ENCODE measurements at regions not wholly inside any gene's neighbourhood (a gene's known extent, or its start where the extent isn't known, plus 50 kb on each side); places are given as distances from the start of the nearest gene placed in this dataset.
"Not testable (repeated sequence)": the region's sequence is repeated elsewhere in the genome, so short reads cannot be mapped to it uniquely, and the experiment has no call there.

DNA sequence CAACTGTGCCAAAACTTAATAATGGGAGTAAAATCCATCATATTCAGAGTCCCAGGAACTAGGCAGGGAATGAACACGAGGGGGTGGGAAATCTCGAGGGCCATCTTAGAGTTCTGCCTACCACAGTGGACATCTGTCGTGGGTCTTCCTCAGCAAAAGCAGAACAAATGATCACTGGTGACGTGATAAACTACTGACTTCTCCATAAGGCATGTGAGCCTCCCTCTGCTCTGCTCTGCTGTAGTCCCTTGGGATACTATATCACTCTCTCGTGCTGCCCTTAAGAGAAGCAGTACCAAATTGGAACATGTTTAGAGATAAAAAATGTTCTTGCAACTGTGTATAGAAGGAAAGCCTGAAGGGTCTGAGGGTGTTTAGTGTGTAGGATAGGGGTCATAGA, 180.5 kb downstream of the SPDYE17 start:
- DNase-seq (ENCODE audit: low read depth): peak; percentile 17

GRCh38 chr7:76849887-76850563, 182.1 kb downstream of the SPDYE17 start:
- DNase-seq (ENCODE audit: low read depth): not testable (repeated sequence)

GRCh38 chr7:76839879-76840278, 192.3 kb downstream of the SPDYE17 start:
- not testable (repeated sequence) for DNase-seq (ENCODE audit: low read depth)

GRCh38 chr7:76839214-76839613, 192.9 kb downstream of the SPDYE17 start:
- not testable (repeated sequence) for DNase-seq (ENCODE audit: low read depth)

GRCh38 chr7:76838357-76838756, 193.8 kb downstream of the SPDYE17 start:
- not testable (repeated sequence) for DNase-seq (ENCODE audit: low read depth)

DNA sequence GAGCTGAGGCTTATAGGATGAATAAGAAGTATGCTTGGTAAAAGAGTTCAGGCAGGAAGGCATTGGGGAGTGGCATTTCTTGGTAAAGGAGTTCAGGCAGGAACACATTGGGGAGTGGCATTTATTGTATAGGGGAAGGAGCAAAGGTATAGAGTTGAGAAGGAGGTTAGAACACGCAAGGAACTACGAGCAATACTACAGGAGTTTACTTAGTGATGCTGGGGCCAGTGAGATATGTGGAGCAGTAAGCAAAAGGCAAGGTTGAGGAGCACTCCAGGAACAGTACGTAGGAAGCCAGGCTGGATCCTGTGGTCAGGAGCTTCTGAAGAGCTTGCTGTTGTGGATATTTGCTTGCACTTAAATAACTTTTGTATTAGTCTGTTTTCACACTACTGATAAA, 202.2 kb upstream of the POMZP3 start:
- DNase-seq (ENCODE audit: low read depth): not testable (repeated sequence)

DNA sequence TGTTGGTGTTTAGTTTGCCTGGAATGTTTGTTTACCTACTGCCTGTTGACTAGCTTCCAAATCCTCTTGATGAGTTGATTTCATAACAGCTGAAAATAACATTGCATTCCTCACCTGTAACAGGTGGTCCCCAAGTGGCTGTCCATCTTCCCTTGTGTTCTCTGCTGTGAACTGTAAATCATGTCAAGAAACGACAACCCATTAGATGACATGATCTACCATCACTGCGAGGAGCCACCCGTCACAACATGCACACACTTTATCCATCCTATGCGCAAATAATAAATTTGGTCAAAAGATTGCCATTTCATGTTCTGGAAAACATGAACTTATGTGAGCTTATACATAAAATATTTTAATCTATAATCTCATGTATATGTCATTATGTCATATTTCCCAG, 199.1 kb upstream of the POMZP3 start:
- not testable (repeated sequence) for DNase-seq (ENCODE audit: low read depth)

- not testable (repeated sequence) for DNase-seq (ENCODE audit: low read depth)
These were observed 182.8 kb upstream of the POMZP3 start for GRCh38 chr7:76809856-76810255.

- not testable (repeated sequence) for DNase-seq (ENCODE audit: low read depth)
These were observed 180.6 kb upstream of the POMZP3 start for GRCh38 chr7:76807588-76808100.

- DNase-seq (ENCODE audit: low read depth): not testable (repeated sequence)
These were observed 179.4 kb upstream of the POMZP3 start for GRCh38 chr7:76806460-76806859.

DNA sequence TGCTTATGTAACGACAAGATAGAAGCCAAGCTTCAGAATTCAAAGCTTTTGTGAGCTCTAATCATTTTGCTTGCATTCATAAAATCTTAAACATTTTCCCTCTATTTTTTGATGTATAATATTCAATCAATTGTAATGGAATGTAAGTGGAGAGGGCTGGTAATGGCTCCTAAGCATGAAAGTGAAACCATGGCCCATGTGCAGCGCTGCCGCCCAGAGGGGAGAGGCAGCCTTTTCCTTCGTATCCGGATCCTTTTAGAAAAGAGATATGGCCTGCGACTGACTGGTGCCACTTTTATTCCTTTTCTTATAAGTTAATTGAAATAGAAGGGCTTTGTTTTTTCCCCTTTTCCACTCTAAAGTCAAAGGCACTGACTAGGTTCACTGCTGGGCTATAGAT, 178.9 kb upstream of the POMZP3 start:
- DNase-seq (ENCODE audit: low read depth): peak; percentile 28

GRCh38 chr7:76805262-76805661, 178.2 kb upstream of the POMZP3 start:
- not testable (repeated sequence) for DNase-seq (ENCODE audit: low read depth)

GRCh38 chr7:76797639-76798038, 170.6 kb upstream of the POMZP3 start:
- DNase-seq (ENCODE audit: low read depth): not testable (repeated sequence)

- not testable (repeated sequence) for DNase-seq (ENCODE audit: low read depth)
These were observed 153.6 kb upstream of the POMZP3 start for GRCh38 chr7:76780693-76781092.

- not testable (repeated sequence) for DNase-seq (ENCODE audit: low read depth)
These were observed 147.2 kb upstream of the POMZP3 start for GRCh38 chr7:76774279-76774678.

- DNase-seq (ENCODE audit: low read depth): not testable (repeated sequence)
These were observed 144.9 kb upstream of the POMZP3 start for GRCh38 chr7:76771980-76772379.

- not testable (repeated sequence) for DNase-seq (ENCODE audit: low read depth)
These were observed 136.9 kb upstream of the POMZP3 start for GRCh38 chr7:76763977-76764376.

- DNase-seq (ENCODE audit: low read depth): not testable (repeated sequence)
These were observed 133.6 kb upstream of the POMZP3 start for GRCh38 chr7:76760546-76761220.

GRCh38 chr7:76739538-76739937, 112.5 kb upstream of the POMZP3 start:
- DNase-seq (ENCODE audit: low read depth): not testable (repeated sequence)

DNA sequence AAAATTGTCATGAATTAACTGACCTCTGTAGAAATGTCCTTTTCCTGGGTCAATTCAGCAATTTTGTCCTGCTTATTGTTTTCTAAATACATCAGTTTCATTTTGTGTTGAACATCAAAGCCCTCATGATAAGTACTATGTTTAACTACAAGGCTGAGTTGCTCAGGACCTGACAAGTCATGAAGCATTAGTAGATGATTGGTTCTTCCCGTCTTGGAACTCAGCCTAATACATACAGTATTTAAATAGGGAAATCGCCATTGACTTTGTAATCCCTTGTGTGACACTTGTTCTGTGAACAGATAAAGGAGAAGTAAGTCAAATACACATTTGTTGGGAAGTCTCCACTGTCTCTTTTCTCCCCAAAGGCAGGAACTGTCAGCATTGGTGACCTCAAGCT, 109.6 kb upstream of the POMZP3 start:
- DNase-seq (ENCODE audit: low read depth): not testable (repeated sequence)

DNA sequence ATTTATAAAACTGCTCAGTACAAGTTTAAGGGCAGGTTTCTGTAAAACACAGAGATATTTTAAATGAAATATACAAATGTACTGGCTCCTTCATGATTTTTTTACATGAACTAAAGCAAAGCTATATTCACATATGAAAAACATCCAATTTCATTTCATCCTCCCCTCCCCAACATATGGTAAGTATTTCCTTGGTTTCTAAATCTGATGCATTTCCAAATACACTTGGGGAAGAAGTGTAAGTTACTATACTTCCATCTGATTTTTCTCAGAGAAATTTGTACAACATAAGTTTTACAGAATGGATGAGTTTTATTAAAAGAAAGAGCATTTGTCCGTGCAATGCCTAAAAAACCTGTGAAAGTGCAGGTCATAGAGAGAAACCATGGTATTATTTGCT, 109.0 kb upstream of the POMZP3 start:
- not testable (repeated sequence) for DNase-seq (ENCODE audit: low read depth)

- not testable (repeated sequence) for DNase-seq (ENCODE audit: low read depth)
These were observed 108.6 kb upstream of the POMZP3 start for GRCh38 chr7:76735668-76736067.

DNA sequence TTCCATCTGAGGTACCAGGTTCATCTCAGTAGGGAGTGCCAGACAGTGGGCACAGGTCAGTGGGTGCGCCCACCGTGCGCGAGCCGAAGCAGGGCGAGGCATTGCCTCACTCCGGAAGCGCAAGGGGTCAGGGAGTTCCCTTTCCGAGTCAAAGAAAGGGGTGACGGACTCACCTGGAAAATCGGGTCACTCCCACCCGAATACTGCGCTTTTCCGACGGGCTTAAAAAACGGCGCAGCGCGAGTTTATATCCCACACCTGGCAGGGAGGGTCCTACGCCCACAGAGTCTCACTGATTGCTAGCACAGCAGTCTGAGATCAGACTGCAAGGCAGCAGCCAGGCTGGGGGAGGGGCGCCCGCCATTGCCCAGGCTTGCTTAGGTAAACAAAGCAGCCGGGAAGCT, 101.5 kb upstream of the POMZP3 start:
- DNase-seq (ENCODE audit: low read depth): not testable (repeated sequence)

Data from LHCN-M2 (cell line).